Right atrium auricular region (tissue), 2 donors: ENCODE measurements at regions not wholly inside any gene's neighbourhood (a gene's known extent, or its start where the extent isn't known, plus 50 kb on each side); places are given as distances from the start of the nearest gene placed in this dataset.

Experiments
- DNase-seq: peaks from one replicate; pipeline ENCODE4 v3.0.0-alpha.2; 2019; ENCODE audit warnings: low spot score
- H3K27ac ChIP-seq, 2 donors: fragments of 200-600 bp; sonication (generic); 1 replicate in 1 of 2; 2 replicates in 1 of 2; pipeline ENCODE4 v1.5.1; 2016 to 2019
- H3K27me3 ChIP-seq, 2 donors: fragments of 200-600 bp; sonication (generic); one replicate each; pipeline versions ENCODE4 v1.5.1 to v1.6.0; 2017 to 2019
- H3K36me3 ChIP-seq: fragments of 200-600 bp; sonication (generic); one replicate; pipeline ENCODE4 v1.5.1; 2016
- H3K4me1 ChIP-seq, 2 donors: fragments of 200-600 bp; sonication (generic); one replicate each; pipeline versions ENCODE4 v1.5.1 to v1.6.0; 2017 to 2019
- H3K4me3 ChIP-seq, 2 donors: fragments of 200-600 bp; sonication (generic); 1 replicate in 1 of 2; 2 replicates in 1 of 2; pipeline ENCODE4 v1.5.1; 2017 to 2019; ENCODE audit warnings: mild to moderate bottlenecking in 1 of 2, moderate library complexity in 1 of 2
- H3K9me3 ChIP-seq, 2 donors: fragments of 200-600 bp; sonication (generic); one replicate each; pipeline ENCODE4 v1.5.1; 2019
- TF ChIP-seq, protein P1 (sequence below), 2 donors: fragments of 200-600 bp; sonication (generic); IDR thresholded peaks; one replicate each; pipeline ENCODE4 v1.5.1; 2019; ENCODE audit warnings: antibody characterized with exemption in 2 of 2

DNA sequence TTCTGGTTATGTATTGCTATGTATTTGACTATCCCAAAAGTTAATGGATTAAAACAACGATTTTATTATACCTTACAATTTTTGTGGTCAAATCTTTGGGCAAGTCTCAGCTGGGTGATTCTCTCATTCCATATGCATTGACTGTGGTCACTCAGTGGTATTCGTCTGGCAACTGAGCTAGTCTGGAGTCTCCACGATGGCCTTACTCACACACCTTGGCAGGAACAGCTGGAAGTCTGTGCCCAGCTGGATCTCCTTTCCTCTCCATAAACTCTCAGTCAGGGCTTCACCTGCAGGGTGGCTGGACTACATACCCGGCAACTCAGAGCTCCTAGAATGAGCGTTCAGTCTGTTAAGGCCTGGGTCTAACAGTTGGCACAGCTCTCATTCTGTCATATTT, 141.1 kb upstream of the WDFY3 start:
- H3K4me1 ChIP-seq = no peaks in the 10 kb centered on the region
- no peak overlapping the region for H3K27ac ChIP-seq
- no peaks in the 10 kb centered on the region for H3K27me3 ChIP-seq
- no peak overlapping the region for H3K4me3 ChIP-seq
- H3K9me3 ChIP-seq = peaks cover 0 to 8% of the 10 kb centered on the region in 2 donors
- TF ChIP-seq, protein P1, sequence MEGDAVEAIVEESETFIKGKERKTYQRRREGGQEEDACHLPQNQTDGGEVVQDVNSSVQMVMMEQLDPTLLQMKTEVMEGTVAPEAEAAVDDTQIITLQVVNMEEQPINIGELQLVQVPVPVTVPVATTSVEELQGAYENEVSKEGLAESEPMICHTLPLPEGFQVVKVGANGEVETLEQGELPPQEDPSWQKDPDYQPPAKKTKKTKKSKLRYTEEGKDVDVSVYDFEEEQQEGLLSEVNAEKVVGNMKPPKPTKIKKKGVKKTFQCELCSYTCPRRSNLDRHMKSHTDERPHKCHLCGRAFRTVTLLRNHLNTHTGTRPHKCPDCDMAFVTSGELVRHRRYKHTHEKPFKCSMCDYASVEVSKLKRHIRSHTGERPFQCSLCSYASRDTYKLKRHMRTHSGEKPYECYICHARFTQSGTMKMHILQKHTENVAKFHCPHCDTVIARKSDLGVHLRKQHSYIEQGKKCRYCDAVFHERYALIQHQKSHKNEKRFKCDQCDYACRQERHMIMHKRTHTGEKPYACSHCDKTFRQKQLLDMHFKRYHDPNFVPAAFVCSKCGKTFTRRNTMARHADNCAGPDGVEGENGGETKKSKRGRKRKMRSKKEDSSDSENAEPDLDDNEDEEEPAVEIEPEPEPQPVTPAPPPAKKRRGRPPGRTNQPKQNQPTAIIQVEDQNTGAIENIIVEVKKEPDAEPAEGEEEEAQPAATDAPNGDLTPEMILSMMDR (IDR thresholded peaks at IDR 0.05) = no peak
- no peak for DNase-seq
- no peaks in the 10 kb centered on the region for H3K36me3 ChIP-seq

DNA sequence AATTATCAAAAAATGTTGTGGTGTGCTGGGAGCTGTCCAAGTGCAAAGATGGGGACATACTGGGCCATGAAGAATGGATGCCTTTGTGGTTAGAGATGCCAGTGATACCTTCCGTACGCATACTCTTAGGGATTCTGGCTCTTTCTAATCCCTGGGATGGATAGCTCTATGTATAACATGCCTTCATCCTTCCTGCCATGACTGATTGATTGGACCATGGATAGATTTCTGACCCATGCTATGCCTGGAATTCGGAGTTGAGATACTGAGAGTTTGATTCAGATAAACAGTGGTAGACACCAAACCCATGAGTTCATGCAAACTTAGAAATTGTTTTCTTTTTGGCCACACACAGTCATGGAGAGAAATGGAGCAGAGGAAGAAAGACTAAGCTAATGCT, 147.2 kb upstream of the WDFY3 start:
- no peak for DNase-seq
- Histone ChIP-seq H3K36me3 (no peaks in the 10 kb centered on the region), H3K4me3 (no peak overlapping the region), H3K27ac (no peak overlapping the region), H3K27me3 (no peaks in the 10 kb centered on the region), H3K9me3 (peaks cover 0 to 8% of the 10 kb centered on the region in 2 donors), H3K4me1 (no peaks in the 10 kb centered on the region)
- TF ChIP-seq, protein P1 (IDR thresholded peaks at IDR 0.05) = no peak

DNA sequence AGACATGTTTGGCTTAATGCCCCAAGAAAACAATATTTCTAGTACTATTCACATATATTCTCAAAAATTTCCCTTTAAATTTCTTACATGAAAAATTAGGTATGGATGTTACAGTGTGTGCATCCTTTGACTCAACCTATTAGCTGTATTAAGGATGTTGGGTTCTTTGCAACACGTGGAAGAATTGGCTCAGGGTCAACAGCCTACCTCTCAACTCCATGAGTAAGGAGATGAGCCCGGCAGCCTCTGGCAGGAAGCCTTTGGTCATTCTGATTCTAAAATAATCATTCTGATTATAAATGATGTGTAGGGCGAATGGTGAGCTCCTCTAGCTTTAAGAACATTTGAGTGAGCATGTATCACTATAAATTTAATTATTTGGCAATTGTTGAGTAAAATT, 148.0 kb upstream of the WDFY3 start:
- DNase-seq = no peak
- Histone ChIP-seq H3K36me3 (no peaks in the 10 kb centered on the region), H3K27me3 (no peaks in the 10 kb centered on the region), H3K27ac (no peak overlapping the region), H3K9me3 (peaks cover 0 to 8% of the 10 kb centered on the region in 2 donors), H3K4me3 (no peak overlapping the region), H3K4me1 (no peaks in the 10 kb centered on the region)
- TF ChIP-seq, protein P1 (IDR thresholded peaks at IDR 0.05) = no peak

DNA sequence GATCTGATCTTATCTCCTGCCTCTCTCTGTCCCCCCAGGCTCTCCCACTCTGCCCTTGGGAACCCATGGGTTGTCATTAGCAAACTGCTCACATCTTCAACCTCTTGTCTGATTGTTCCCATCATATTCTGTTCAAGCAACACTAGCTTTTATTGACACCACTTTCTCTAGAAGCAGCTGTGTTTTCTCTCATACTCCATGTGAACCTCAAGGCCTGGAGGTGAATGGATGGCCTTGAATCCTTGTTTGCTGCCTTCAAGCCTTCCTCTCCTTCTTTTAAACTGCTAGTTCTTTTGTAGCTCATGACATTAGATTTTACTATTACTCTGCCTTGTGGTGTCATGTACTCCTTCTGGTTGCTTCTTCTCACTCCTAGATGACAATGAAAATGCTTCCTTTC, 149.5 kb upstream of the WDFY3 start:
- TF ChIP-seq, protein P1 (IDR thresholded peaks at IDR 0.05) = no peak
- Histone ChIP-seq H3K27ac (no peak overlapping the region), H3K36me3 (no peaks in the 10 kb centered on the region), H3K4me1 (no peaks in the 10 kb centered on the region), H3K27me3 (no peaks in the 10 kb centered on the region), H3K9me3 (peaks cover 0 to 8% of the 10 kb centered on the region in 2 donors), H3K4me3 (no peak overlapping the region)
- DNase-seq = no peak

DNA sequence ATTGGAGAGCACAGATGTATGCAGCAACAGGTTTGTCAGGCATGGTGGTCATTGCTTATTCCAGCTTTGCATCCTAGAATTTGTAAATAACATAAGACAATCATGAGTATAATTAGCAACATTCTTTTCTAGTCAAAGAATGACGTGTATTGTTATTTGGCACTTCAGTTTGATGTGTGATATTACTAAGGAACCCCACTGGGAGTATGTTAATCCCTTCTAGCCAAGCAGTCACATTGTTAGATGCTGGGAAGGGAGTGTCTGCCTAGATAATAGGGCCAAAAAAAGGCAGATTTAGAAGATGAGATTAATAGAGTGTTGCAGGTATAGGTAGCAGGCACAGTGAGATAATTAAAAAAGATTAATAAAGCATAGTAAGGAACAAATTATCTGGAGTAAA, 159.2 kb upstream of the WDFY3 start:
- Histone ChIP-seq H3K27me3 (no peaks in the 10 kb centered on the region), H3K4me1 (no peaks in the 10 kb centered on the region), H3K36me3 (no peaks in the 10 kb centered on the region), H3K27ac (no peak overlapping the region), H3K9me3 (no peaks in the 10 kb centered on the region), H3K4me3 (no peak overlapping the region)
- TF ChIP-seq, protein P1 (IDR thresholded peaks at IDR 0.05) = no peak
- no peak for DNase-seq

DNA sequence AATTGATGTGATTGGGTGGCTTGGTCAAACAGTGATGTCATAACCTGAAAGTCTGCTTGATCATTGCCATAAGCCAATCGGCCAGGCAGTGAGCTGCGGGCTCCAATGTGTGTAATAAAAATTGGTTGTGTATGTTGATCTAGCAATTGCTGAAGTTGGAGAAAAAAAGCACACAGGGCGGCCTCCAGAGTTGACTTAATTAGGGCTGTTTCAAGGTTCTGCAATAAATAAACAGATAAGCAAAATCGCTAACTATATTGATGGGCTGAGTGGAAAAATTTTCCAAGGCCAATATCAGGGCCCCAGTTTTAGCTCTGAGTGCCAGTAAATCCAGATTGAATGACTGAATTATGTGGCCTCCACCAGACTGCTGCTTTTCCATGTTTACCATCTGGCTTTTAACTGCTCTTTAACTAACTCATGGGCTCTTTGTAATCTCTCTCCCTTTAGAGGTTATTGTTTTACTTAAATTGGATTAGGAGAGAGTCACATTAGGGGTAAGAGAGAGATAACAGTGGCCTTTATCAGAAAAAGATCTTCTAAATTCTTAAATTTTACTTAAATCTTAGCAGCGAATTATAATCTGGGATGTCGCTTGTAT, 160.6 kb upstream of the WDFY3 start:
- no peaks in the 10 kb centered on the region for H3K36me3 ChIP-seq
- no peak for DNase-seq
- no peak overlapping the region for H3K27ac ChIP-seq
- H3K4me3 ChIP-seq = no peak overlapping the region
- TF ChIP-seq, protein P1 (IDR thresholded peaks at IDR 0.05) = no peak
- H3K9me3 ChIP-seq = no peaks in the 10 kb centered on the region
- H3K27me3 ChIP-seq = no peaks in the 10 kb centered on the region
- no peaks in the 10 kb centered on the region for H3K4me1 ChIP-seq
